ENCODE measurements at regions not wholly inside any gene's neighbourhood (a gene's known extent, or its start where the extent isn't known, plus 50 kb on each side); places are given as distances from the start of the nearest gene placed in this dataset.

DNA sequence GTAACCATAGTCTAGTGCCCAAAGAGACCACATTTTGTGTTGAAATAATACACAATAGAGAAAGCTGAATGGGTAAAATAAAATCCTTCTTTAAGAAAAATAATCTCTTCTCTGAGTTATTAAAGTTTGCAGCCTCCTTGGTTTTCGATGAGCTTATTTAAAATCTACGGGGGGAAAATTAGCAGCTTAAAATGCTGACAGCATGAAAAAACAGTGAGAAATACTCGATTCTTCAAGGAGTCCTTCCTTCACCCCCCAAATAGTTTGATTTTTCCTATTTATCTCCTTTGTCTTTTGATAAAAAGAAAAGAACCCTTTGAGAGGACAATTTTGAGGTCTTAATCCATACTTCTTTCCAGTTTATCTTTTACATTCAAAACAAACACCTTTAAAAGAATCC, 394.0 kb upstream of the B3GALT2 start:
- no peak for DNase-seq (ENCODE audit: low read depth)
- TF ChIP-seq CTCF (IDR thresholded peaks at IDR 0.05; ENCODE audit: control insufficient read depth, insufficient read depth, low read depth, low read length, missing control alignments), result no peak
- no peak overlapping the region for H3K4me3 ChIP-seq (ENCODE audit: control insufficient read depth, low read depth, low read length)

DNA sequence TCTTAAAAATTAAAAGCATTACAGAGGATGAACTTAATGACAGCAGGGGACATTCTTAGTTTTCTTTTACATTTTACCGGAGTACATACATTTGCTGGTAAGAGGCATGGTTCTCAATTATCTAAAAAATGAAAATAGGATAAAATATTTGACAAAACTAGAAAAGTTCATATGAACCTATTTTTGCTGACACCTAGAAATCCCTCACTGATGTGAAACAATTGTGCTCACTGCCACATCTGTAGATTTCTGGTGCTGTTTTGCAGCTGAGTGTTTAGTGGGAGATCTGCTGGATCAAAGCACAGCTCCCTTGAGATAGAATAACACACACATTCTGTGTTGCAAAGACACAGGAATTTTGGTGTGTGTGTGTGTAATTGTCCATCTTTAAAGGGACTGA, 392.9 kb upstream of the B3GALT2 start:
- no peak overlapping the region for H3K4me3 ChIP-seq (ENCODE audit: control insufficient read depth, low read depth, low read length)
- no peak for TF ChIP-seq CTCF (IDR thresholded peaks at IDR 0.05; ENCODE audit: control insufficient read depth, insufficient read depth, low read depth, low read length, missing control alignments)
- no peak for DNase-seq (ENCODE audit: low read depth)

DNA sequence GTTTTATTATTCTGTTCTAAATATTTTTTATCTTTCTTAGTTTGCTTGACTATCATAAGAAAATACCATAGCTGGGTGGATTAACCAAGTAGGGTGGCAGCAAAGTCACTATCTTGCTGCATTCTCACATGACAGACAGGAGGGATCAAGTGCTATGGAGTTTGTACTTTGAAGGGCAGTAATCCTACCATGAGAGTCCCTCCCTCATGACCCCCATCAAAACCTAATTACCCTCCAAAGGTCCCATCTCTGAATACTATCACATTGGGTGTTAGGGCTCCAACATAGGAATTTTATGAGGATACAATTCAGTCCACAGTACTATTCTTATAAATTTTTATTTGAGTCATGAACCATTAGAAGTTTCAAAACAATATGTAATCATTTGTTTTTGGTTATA, 388.5 kb upstream of the B3GALT2 start:
- TF ChIP-seq CTCF (IDR thresholded peaks at IDR 0.05; ENCODE audit: control insufficient read depth, insufficient read depth, low read depth, low read length, missing control alignments), result no peak

DNA sequence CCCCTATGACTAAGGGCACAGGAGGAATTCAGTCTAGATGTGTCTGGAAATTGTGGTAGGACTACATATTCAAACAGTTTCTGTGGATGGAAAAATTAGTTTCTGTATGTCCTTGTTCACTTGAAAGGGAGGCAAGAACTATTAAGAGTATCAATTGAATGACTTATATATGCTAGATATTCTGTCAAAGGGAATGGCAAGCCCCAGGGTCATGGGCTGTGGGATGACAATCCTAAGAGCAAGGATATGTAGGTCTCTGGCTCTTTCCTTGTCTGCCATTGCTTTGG, 383.5 kb upstream of the B3GALT2 start:
- TF ChIP-seq CTCF (IDR thresholded peaks at IDR 0.05; ENCODE audit: control insufficient read depth, insufficient read depth, low read depth, low read length, missing control alignments), result no peak
- DNase-seq (ENCODE audit: low read depth), result no peak
- no peak overlapping the region for H3K4me3 ChIP-seq (ENCODE audit: control insufficient read depth, low read depth, low read length)

More for the DNA sequence above, 388.5 kb upstream of the B3GALT2 start:
- DNase-seq (ENCODE audit: low read depth), result no peak
- no peak overlapping the region for H3K4me3 ChIP-seq (ENCODE audit: control insufficient read depth, low read depth, low read length)

DNA sequence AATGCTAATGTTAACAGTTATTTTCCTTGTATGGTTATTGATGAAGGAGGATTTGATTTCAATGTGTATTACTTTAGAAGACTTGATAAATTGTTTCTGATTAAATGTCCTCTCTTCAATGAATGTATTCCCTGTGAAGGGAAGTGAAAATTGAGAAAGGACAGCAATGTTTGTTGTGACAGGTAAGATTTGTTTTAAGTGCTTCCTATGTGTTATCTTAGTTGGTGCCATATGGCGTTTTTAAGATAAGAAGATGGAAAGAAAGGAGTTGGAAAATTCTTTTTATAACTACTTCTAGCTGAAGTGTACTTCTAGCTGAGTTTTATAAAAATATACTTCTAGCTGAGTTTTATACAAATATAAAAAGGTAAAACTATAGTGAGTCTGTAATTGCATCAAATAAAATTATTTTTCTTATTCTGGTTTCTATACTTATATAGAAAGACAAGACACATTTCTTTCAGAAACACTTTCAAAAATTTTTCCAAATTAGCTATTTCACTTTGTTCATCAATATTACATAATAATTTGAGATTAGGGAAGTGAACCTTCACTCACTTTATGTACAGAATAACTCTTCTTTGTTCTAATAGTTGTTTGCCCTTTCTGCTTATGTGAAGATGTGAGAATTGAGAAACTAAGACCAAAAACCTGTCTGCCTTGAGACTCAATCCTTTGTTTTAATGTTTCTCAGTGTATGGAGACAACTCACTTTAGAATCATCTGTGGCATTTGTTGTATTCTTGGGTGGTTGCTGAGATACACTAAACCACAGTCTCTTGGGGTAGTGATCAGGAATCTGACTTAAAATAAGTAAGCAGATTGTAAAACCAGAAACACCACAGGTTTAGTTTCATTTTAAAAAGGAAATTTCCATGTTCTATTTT, 382.9 kb upstream of the B3GALT2 start:
- no peak for TF ChIP-seq CTCF (IDR thresholded peaks at IDR 0.05; ENCODE audit: control insufficient read depth, insufficient read depth, low read depth, low read length, missing control alignments)
- H3K4me3 ChIP-seq (ENCODE audit: control insufficient read depth, low read depth, low read length), result no peak overlapping the region
- DNase-seq (ENCODE audit: low read depth), result no peak

GRCh38 chr1:193568512-193568911, 382.1 kb upstream of the B3GALT2 start:
- no peak for DNase-seq (ENCODE audit: low read depth)
- H3K4me3 ChIP-seq (ENCODE audit: control insufficient read depth, low read depth, low read length), result no peak overlapping the region
- no peak for TF ChIP-seq CTCF (IDR thresholded peaks at IDR 0.05; ENCODE audit: control insufficient read depth, insufficient read depth, low read depth, low read length, missing control alignments)

Data from AG09309 (cell line).